ENCODE measurements at regions not wholly inside any gene's neighbourhood (a gene's known extent, or its start where the extent isn't known, plus 50 kb on each side); places are given as distances from the start of the nearest gene placed in this dataset.

GRCh38 chr4:64893205-64893604 lies 484.0 kb upstream of the TECRL start:
- TF ChIP-seq CTCF (IDR thresholded peaks at IDR 0.05) (no peak), POLR2A (IDR thresholded peaks at IDR 0.05) (no peak)

All from Peyer's patch (tissue), 4 donors.